ENCODE measurements at regions not wholly inside any gene's neighbourhood (a gene's known extent, or its start where the extent isn't known, plus 50 kb on each side); places are given as distances from the start of the nearest gene placed in this dataset.

DNA sequence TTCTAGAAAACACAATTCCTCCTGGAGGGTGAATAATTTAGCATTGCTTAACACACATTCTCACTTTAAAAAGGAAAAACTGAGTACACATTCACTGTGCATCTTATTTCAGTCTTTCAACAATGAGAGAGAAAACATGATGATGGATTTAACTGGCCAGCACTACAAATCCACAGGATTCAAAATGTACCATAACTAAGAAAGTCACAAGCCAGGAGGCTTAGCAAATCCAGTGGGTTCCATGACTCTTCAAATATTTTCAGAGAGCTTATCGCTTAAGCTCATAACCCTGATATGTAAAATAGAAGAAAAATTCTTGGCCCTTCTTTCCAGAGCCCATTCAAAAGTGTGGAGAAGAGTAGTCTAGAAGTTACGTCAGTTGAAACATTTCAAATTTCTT, 820.3 kb downstream of the LTN1 start:
- no peak for TF ChIP-seq EZH2 (IDR thresholded peaks at IDR 0.05; ENCODE audit: low read depth, unreplicated experiment)
- TF ChIP-seq EZH2phosphoT487 (IDR thresholded peaks at IDR 0.05; ENCODE audit: unreplicated experiment): no peak
- TF ChIP-seq, protein P1, sequence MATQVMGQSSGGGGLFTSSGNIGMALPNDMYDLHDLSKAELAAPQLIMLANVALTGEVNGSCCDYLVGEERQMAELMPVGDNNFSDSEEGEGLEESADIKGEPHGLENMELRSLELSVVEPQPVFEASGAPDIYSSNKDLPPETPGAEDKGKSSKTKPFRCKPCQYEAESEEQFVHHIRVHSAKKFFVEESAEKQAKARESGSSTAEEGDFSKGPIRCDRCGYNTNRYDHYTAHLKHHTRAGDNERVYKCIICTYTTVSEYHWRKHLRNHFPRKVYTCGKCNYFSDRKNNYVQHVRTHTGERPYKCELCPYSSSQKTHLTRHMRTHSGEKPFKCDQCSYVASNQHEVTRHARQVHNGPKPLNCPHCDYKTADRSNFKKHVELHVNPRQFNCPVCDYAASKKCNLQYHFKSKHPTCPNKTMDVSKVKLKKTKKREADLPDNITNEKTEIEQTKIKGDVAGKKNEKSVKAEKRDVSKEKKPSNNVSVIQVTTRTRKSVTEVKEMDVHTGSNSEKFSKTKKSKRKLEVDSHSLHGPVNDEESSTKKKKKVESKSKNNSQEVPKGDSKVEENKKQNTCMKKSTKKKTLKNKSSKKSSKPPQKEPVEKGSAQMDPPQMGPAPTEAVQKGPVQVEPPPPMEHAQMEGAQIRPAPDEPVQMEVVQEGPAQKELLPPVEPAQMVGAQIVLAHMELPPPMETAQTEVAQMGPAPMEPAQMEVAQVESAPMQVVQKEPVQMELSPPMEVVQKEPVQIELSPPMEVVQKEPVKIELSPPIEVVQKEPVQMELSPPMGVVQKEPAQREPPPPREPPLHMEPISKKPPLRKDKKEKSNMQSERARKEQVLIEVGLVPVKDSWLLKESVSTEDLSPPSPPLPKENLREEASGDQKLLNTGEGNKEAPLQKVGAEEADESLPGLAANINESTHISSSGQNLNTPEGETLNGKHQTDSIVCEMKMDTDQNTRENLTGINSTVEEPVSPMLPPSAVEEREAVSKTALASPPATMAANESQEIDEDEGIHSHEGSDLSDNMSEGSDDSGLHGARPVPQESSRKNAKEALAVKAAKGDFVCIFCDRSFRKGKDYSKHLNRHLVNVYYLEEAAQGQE (IDR thresholded peaks at IDR 0.05; ENCODE audit: unreplicated experiment): no peak
- no peak for TF ChIP-seq POLR2AphosphoS5 (IDR thresholded peaks at IDR 0.05; ENCODE audit: low read depth)
- TF ChIP-seq, protein P2, sequence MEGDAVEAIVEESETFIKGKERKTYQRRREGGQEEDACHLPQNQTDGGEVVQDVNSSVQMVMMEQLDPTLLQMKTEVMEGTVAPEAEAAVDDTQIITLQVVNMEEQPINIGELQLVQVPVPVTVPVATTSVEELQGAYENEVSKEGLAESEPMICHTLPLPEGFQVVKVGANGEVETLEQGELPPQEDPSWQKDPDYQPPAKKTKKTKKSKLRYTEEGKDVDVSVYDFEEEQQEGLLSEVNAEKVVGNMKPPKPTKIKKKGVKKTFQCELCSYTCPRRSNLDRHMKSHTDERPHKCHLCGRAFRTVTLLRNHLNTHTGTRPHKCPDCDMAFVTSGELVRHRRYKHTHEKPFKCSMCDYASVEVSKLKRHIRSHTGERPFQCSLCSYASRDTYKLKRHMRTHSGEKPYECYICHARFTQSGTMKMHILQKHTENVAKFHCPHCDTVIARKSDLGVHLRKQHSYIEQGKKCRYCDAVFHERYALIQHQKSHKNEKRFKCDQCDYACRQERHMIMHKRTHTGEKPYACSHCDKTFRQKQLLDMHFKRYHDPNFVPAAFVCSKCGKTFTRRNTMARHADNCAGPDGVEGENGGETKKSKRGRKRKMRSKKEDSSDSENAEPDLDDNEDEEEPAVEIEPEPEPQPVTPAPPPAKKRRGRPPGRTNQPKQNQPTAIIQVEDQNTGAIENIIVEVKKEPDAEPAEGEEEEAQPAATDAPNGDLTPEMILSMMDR (conservative IDR thresholded peaks at IDR 0.05; ENCODE audit: low read depth in 2 of 2): no peak
- TF ChIP-seq, protein P3, sequence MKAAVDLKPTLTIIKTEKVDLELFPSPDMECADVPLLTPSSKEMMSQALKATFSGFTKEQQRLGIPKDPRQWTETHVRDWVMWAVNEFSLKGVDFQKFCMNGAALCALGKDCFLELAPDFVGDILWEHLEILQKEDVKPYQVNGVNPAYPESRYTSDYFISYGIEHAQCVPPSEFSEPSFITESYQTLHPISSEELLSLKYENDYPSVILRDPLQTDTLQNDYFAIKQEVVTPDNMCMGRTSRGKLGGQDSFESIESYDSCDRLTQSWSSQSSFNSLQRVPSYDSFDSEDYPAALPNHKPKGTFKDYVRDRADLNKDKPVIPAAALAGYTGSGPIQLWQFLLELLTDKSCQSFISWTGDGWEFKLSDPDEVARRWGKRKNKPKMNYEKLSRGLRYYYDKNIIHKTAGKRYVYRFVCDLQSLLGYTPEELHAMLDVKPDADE (IDR thresholded peaks at IDR 0.05): no peak
- TF ChIP-seq CREB1 (CRISPR knock-in tag; IDR thresholded peaks at IDR 0.05; ENCODE audit: low read depth): no peak
- no peak for TF ChIP-seq ZNF331 (CRISPR knock-in tag; IDR thresholded peaks at IDR 0.05; ENCODE audit: low read depth)

Measured in GM23338 (cell line).